ENCODE measurements at regions not wholly inside any gene's neighbourhood (a gene's known extent, or its start where the extent isn't known, plus 50 kb on each side); places are given as distances from the start of the nearest gene placed in this dataset.

DNA sequence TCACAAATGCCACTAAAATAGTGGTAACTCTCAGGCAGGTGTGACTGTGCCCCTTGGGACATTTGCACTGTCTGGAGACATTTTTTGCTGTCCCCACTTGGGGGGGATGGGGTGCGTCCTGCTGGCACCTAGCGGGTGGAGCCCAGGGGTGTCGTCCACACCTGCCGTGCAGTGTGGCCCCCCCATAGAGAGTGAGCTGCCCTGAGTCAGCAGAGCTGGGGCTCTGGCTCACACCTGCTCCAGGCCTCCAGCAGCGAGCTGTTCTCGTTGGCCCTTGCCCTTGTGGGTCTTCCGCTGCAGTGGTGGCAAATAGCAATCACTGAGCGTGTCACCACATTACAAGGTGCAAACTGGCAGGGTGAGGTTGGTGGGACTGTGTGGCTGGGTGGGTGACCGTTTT is 64.6 kb downstream of the CLDN34 start:
- TF ChIP-seq TCF12 (IDR thresholded peaks at IDR 0.05; ENCODE audit: low read depth) (no peak), ZBTB7A (IDR thresholded peaks at IDR 0.05; ENCODE audit: low read depth) (no peak), CREB1 (IDR thresholded peaks at IDR 0.05; ENCODE audit: low read depth) (no peak)
